ENCODE measurements at regions not wholly inside any gene's neighbourhood (a gene's known extent, or its start where the extent isn't known, plus 50 kb on each side); places are given as distances from the start of the nearest gene placed in this dataset.

DNA sequence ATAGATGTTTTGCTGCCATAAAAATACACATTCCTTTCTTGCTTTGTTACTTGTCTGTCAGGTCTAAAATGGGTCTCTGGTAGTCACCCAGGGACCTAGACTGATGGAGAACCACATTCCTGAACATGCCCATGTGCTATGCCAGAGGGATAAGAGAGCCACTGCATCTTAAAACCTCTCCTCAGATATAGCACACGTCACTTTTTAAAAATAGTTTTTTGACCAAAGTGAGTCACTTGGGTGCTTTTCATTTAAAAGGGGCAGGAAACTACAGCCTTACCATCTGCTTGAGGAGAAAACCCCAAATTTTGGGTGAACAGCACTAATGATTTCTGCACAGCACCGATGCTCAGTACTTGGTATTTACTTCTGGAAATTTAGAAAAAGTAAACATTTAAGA is 197.8 kb downstream of the OGFRL1 start:
- no peak for DNase-seq

DNA sequence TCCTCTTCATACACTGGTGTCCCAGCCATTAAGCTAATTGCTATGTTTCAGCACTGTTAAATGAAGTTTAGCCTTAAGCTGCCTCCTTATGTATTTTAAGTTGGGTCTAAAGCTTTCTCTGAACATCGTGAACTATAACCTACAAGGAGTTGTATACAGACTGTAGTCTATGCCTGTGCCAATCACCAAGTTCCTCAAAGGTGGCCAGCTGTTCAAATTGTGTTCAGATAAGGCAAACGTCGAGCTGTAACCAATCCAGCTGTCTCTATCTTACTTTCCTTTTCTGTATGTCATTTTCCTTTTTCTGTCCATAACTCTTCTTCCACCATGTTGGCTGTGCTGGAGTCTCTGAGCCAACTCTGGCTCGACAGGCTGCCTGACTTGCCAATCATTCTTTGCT is 199.6 kb downstream of the OGFRL1 start:
- no peak for DNase-seq

DNA sequence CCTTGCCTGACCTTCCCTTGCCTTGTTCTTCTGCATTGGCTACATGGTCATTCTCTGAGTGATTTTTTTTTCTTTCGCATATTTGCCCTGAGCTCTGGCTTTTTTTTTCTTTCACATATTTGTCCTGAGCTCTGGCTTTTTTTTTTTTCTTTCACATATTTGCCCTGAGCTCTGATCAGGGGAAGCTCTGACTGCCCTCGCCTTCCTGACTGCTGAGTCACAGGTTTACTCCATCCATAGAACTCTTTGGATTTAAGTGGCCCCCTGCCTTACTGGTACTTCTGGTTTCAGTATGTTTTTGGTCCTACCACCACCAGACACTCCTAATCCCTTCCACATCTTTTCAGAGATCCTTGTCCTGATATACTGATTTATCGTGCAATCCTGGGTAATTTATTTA is 201.1 kb downstream of the OGFRL1 start:
- DNase-seq: no peak

DNA sequence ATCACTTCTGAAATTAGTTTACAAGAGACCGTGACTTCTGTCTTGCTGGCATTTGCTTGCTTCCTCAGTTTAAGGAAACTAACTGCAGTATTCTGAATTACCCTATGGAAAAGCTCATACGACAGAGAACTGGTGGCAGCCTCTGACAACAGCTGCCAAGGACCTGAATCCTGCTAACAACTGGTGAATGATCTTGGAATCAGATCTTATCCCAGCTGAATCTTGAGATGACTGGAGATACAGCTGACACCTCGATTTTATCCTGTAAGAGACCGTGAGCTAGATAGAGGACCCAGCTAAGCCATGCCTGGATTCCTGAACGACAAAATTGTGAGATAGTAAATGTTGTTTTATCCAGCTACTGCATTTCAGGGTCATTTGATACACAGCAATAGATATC is 202.3 kb downstream of the OGFRL1 start:
- DNase-seq: no peak

DNA sequence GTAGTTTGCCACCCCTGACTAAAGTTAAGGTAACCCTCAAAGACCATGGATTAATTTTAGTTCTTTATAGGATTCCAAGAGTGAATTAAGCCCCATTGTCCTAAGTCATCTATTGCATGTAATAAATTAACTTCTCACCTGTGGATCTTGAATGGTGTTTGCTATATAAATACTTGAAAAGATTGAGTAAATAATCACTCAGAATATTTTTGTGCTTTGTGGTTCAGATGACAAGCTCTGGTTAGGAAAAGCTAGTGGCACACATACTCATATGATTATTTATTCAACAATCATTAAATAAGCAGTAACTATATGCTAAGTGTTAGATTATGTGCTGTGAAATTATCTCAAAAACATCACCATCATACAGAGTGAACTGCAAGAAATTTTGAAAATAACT is 203.2 kb downstream of the OGFRL1 start:
- DNase-seq: no peak

DNA sequence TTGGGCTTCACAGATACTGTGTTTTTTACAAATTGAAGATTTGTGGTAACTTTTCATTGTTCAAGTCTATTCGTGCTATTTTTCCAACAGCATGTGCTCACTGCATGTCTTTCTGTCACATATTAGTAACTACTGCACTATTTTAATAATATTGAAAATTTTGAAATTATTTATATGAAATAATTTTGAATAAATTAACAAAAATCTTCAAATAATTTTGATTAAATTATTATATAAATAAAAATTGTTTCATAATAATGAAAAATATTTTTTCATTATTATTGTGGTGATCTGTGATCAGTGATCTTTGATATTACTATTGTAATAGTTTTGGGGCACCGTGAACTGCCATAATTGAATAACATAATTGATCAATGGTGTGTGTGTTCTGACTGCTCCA is 204.1 kb downstream of the OGFRL1 start:
- no peak for DNase-seq

DNA sequence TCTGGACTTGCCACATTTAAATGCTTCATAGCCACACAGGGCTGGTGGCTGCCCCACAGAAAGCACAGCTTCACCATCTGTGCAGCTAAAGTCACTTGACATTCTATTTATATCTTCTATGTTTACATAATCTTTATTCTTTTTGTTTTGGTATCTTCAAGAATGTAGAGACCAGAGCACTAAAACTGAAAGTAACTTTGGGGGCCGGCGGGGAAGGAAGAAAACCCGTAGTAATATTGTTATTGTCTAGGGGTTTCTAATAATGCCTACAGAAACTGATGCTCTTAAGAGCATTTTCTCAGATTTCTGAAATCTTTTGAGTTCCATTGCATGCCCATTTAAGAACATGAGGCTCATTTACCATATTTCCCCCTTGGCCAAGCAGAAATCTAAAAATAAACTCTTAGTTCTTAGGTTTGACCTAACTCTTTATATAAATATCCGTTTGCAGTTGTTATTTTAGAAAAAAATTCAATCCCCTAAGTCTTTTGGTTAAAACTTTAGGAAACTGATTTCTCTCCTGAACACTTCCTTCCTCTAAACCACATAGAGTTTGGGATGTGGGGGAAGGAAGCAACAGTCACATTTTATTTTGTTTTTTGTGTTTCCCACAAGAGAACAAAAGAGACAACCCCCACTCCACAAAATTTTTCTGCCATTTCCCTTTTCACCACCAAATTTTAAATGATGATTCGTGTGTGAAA is 207.6 kb downstream of the OGFRL1 start:
- DNase-seq: no peak

DNA sequence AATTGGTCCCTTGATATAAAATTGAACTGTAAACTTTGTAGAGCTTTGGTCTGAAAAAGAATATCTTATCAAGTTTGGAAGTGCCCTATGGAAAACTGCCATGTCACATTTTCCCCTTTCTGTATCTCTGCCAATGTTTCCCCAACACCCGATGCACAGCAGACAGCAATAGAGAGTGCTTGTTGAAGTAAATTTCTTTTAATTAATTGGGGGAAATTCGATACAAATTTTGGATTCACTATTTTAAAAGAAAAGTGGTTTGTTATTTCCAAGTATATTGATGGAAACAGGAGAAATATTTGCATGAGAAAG is 208.1 kb downstream of the OGFRL1 start:
- no peak for DNase-seq

DNA sequence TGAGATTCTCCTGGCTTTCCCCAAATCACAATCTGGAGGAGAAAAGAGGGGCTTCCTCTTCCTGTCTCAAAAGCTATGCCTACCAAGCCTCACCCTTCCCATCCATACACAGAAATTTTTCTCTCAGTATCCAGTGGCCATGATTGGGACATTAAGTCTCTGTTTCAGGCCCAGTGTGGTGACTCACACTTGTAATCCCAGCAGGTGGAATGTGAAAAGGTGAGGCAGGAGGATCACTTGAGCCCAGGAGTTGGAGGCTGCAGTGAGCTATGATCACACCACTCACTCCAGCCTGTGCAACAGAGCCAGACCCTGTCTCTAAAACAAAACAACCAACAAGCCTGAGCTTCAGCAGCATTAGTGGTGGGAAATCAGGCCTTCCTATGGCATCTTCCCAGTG is 210.0 kb downstream of the OGFRL1 start:
- no peak for DNase-seq

DNA sequence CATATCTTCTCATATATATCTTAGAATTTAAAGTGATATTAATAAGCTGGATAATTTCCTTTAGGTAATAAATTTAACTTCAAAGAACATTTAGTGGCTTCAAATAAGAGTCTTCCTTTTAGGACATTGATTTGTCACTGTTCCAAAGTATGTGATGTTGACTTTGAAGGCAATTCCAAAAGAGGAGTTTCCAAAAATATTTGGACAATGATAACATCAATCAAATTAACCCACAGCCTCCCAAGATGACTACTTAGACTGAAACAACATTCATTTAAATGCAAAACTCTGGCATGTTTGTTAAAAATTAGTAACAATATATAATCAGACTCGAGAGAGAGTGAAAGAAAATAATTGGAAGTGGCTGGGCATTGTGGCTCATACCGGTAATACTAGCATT is 211.1 kb downstream of the OGFRL1 start:
- DNase-seq: no peak

DNA sequence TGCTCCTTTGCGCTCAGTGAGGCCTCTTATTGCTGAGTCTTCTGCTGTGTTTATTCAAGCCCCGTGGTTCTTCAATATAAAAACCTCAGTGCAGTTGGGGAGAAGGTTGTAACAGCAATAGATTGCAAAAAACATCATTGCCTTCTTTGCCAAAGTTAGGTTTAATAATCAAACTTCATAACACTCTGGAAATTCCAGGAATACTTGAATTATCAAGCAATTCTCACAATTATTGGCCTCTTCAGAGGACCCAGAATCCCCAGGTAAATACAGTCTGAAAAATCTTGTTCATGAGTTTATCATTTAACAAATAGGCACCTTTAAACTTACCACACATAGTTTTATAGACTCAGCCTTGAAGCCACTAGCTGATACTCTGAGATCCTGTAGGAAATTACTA is 213.6 kb downstream of the OGFRL1 start:
- no peak for DNase-seq

DNA sequence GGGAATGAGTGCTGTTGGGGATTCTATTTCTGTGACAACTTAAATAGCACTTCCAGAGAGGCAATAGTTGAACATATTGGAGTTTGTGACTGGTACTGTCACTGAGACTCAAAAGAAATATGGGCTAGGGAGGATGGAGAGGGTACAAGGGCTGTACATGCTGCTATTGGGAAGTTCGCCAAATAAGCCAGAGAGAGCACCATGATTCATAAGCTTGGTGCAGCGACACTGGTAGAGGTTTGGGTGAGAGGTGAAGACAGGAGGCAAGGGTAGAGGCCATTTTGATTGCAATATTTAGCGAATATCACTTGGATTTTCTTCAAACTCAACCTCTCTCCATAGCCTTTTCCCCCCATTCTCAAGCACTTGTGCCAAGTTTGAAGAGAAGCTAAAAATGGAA is 214.3 kb downstream of the OGFRL1 start:
- no peak for DNase-seq

DNA sequence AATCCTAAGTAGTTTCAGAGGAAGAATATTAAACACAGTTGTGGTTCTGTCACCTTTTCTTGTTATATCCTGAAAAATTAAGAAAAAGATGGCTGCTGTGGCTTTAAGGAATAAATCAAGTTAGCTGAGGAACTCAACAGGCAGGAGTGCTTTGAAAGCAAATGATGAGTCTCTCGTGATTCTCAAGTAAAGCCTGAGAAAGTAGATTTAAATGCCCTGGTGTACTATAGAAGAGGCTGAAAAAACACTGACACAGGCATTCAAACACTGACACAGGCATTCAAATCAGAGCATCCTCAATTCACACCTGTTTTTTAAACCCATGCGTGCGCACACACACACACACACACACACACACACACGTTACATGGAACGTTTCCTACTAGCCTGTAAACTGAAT is 218.6 kb downstream of the OGFRL1 start:
- DNase-seq: no peak

DNA sequence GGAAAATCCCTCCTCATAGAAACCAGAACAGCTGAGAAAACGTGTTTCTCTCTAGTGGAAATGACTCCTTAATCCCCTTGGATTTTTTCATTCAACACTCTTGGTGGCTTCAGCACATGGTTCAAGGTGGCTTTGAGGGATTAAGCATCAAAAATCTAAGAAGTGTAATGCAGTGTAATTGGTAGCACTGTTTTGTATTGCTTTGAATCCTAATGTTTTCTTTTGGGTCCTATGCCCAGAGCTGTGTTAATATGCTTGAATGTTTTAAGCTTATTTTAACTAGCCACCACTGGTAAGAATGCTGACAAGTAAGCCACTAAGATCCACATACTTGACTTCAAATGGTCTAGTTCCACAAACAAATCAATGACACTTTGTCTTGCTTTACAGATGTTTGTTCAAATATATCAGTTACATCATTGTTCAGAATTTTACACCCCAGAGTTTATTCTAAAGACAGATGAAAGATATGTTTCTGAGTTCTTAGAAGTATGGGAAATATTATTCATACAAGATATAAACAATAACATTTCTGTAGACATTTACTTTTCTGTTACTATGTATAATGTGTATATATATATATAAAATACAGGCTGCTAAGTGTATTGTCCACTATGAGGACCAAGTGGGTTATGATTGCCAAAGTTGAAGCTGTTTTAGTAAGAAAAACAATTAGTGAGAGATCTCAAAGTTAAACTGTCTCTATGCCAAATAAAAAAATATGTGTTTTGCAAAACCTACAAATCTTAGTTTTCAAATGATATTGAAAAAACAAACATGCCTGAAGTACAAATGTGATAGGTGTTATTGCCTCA is 220.8 kb downstream of the OGFRL1 start:
- no peak for DNase-seq

DNA sequence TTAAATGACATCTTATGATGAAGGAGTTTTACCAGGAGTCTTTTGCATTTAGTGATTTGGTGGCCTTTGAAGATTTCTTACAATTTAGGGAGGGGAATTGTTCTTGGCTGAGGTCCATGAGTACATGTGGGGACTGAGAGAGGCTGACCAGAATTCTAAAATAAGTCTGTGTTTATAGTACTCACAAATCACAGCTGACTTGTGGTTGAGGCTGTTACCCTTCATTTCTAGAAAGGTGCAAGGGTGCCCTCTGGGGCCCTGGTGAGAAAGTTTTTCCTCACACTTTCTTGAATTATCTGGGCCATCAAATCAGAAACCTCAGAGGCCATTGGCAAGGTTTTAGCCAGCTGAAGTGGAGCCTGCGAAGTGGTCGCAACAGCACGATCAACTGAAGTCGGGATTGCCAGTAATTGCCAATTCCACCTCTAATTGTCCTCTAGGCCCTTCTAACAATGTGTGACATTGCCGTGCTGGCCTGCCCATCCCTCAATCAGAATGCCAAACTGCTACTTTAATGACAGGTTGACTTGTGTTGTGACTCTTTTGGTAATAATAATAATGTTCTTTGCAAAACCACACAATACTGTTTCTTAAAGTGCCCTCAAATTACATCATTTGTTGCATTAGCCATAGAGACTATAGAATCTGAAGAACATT is 221.6 kb downstream of the OGFRL1 start:
- peak; percentile 0 for DNase-seq

DNA sequence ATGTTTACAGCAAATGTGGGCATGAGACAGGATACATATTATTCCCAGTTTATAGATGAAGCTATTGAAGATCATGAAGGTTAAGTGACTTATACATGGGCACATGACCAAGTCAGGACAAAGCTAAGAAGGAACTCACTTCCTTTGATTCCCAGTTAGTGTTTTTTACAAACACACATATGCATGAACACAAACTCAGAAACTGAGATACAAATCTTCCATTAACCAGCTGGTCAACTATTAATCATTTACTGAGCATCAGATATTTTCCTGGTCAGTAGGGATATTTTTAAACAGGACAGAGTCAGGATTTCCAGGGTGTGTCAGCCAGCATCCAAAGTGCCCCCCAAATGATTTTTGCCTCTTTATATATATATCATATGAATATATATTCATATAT is 222.2 kb downstream of the OGFRL1 start:
- DNase-seq: no peak

DNA sequence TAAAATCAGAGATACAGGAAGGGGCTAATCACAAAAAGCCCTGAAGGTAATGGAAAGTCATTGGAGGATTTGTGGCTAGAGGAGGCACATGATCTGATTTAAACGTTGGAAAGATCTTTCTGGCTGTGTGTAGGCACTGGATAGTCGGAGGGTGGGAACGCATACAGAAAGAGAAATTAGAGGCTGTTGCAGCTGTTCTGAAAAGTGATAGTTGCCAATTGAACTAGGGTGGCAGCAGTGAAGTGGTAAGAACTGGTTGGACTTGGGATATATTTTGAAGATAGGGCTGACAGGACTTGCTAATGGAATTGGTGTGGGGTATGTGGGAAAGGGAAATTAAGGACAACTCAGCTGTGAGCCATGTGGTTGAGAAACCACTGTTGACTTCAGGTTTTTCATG is 223.6 kb downstream of the OGFRL1 start:
- no peak for DNase-seq

DNA sequence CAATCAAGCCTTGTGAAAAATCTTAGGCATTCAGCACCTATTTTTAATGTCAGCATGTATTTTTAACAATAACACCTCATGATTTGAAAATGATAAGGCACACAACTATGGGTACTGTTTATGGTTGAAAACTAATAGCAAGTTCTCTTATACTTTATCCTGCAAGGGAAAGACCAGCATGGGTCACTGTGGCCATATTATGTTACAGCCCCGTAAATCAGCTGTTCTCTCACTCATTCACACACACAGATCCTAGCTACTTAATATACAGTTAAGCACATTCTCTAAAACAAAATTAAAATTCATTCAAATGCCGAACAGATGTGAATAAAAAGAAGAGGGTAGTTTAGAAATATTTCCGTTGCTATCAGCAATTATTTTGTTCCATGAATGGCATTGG is 224.4 kb downstream of the OGFRL1 start:
- DNase-seq: no peak

DNA sequence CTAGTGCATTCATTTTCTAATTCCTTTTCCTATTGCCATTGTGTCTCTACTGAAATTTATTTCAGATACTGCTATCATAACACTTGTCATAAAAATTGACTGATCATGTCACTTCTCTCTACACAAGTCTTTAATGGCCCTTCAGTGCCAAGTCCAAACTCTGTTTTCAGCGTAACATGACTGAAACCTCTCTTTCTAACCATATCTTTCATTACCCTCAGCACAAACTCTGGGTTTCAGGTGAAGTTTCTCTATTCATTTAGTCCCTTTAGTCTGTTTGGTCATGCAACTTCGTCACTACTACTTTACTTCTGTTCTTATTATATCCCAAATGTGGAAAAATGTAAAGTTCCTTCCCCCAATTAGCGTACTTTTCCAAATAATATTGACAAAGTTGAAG is 234.9 kb downstream of the OGFRL1 start:
- DNase-seq: no peak

DNA sequence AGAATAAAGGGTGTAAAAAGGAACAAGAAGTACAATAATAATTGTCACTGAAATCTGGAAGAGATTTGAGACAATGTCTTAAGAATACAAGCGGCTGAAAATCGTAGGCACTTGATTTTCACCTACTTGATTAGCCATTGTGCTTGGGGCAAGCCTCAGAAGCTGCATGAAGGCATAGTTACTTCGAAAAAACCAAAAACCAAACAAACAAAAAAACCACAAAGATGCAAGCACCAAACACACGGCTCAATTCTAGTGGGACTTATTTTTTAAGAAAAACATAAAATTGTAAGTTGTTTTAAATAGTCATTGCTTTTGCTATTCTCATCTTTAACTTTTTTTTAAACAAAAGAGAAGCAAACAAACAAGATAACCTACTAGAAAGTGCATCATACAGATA is 235.6 kb downstream of the OGFRL1 start:
- no peak for DNase-seq

DNA sequence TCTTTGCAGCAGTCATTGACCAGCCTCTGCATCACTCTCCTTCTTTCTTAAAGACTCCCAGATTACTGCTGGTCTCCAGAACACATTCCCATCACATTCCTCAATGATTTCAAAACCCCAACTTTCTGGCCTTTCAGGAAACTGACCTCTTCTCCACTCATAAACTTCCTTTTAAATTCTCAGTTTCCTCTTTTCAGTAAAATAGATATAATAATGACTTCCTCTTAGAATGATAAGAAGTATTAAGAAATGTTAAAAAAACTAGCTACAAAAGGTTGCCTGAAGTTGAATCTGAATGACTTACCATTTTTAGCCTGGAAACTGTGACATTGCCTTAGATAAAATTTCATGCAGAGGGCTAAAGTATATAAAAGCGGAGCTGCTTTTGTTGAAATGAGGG is 239.3 kb downstream of the OGFRL1 start:
- DNase-seq: no peak

DNA sequence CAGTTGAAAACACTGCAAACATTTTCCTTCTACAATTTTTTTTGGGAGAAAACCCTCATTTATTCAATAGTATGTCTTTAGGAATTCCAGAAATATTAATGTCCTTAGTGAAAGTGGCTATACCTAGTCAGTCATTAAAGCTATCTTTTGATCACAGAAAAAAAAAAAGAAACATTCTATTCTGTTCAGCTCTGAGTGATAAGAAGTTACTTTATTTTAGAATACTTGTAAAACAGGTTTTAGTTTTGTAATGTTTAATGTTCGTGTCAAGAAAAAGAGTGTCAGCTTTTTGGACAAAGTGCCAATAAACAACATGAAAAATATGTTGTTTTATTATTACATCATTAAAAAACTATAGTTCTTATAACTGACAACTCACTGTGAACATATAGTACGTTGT is 240.4 kb downstream of the OGFRL1 start:
- no peak for DNase-seq

DNA sequence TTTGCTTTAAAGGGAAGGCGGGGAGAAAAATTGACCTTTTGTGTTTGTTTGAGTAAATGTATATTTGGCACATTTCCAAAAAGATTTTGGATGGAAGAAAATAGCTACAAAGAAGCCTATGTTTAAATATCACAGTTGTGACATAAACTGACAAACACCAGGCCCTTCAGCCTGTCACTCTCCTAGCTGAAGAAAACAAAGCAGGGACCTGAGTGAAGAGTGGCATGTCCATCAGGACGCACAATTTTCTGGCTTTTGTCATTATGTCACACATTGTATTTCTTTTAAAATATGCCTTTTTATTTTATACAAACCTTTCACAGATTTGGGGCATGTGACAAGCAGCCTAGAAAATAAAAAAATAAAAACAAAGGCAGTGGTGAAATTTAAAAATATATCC is 241.2 kb downstream of the OGFRL1 start:
- DNase-seq: no peak

DNA sequence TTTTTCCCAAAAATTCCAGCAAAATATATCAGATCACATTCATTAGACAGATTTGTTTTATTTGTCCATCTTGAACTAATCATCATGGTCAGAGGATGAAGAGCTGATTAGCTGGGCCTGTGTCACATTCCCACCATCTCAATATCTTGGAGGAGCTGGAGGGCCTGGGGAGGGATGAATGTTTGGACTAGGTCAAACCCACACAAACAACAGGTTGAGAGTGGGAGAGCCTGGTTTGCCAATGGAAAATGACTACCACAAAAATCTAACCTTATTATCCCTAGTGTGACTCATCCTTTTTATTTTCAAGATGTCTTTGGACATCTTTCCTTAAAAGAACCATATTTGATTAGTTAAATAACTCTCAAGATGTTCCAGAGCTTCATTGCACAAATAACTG is 242.4 kb downstream of the OGFRL1 start:
- no peak for DNase-seq

DNA sequence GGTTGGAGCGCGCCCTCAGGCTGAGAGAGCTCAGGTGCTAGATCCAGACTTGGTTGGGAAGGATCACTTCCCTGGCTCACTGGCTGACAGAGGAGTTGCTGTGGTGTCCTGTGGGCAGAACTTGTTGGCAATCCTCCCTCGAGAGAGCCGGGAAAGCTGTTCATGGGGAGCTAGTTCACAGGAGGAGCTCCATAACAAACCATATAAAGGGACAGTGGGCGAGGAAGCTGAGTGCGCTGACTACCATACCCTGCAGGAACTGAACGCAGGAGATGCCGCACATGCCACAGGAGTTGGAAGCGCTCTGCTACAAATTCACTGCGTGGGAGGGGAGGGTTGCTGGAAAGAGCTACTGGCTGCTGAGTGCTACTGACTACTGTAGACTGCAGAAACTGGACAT is 243.2 kb downstream of the OGFRL1 start:
- DNase-seq: no peak
